Spleen (tissue), 7 donors: ENCODE measurements at regions not wholly inside any gene's neighbourhood (a gene's known extent, or its start where the extent isn't known, plus 50 kb on each side); places are given as distances from the start of the nearest gene placed in this dataset.

Source experiments
- POLR2A ChIP-seq, 3 donors: fragments of 450-650 bp; IDR thresholded peaks; one replicate each; pipeline ENCODE4 v1.5.1; 2017; ENCODE audit warnings: antibody characterized with exemption in 3 of 3, mild to moderate bottlenecking in 1 of 3
- POLR2AphosphoS5 ChIP-seq, 3 donors: sonication (generic); formaldehyde crosslinking; IDR thresholded peaks; one replicate each; pipeline ENCODE4 v1.5.1; 2017; ENCODE audit warnings: antibody characterized with exemption in 3 of 3
- TF ChIP-seq, protein P1 (sequence below), 11 experiments: fragments of 200-600 bp in 7 of 11; fragments of 450-650 bp in 4 of 11; sonication (generic) in 4 of 11; IDR thresholded peaks in 8 of 11; conservative IDR thresholded peaks in 3 of 11; 1 replicate in 7 of 11; 2 replicates in 4 of 11; pipeline versions ENCODE4 v1.4.0 to v1.8.0; 2016 to 2021; ENCODE audit warnings: antibody characterized with exemption in 11 of 11, inconsistent platforms in 4 of 11, mild to moderate bottlenecking in 1 of 11
- donor health status: DM: no; HTN: no; CAD: no; lungs with moderate emphysema.
- donor health status: DM: no; HTN: no; CAD: no.
- donor health status: DM: no; HTN: no; CAD: no.

DNA sequence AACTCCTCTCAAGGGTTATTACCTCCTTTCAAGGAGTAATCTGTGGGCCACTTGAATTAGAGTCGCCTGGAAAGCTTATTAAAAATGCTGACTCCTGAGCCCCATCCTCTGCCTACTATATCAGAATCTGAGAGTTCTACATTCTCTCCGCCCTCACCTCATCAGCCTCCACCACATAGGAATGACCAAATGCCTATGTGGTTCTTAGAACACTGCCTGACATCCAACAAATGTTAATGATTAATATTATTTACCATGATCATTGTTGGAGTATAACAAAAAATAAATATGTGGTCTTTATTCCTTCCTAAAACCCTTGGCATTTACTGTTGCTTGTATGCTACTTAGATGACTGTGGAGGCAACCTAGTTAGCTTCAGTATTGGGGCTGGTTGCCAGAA, 91.9 kb downstream of the BBS10 start:
- TF ChIP-seq, protein P1, sequence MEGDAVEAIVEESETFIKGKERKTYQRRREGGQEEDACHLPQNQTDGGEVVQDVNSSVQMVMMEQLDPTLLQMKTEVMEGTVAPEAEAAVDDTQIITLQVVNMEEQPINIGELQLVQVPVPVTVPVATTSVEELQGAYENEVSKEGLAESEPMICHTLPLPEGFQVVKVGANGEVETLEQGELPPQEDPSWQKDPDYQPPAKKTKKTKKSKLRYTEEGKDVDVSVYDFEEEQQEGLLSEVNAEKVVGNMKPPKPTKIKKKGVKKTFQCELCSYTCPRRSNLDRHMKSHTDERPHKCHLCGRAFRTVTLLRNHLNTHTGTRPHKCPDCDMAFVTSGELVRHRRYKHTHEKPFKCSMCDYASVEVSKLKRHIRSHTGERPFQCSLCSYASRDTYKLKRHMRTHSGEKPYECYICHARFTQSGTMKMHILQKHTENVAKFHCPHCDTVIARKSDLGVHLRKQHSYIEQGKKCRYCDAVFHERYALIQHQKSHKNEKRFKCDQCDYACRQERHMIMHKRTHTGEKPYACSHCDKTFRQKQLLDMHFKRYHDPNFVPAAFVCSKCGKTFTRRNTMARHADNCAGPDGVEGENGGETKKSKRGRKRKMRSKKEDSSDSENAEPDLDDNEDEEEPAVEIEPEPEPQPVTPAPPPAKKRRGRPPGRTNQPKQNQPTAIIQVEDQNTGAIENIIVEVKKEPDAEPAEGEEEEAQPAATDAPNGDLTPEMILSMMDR (IDR thresholded peaks at IDR 0.05 in 8 of 11, conservative IDR thresholded peaks at IDR 0.05 in 3 of 11), result no peak
- TF ChIP-seq POLR2A (IDR thresholded peaks at IDR 0.05) (no peak), POLR2AphosphoS5 (IDR thresholded peaks at IDR 0.05) (no peak)
